Erythroblast (primary cell): ENCODE measurements at regions not wholly inside any gene's neighbourhood (a gene's known extent, or its start where the extent isn't known, plus 50 kb on each side); places are given as distances from the start of the nearest gene placed in this dataset.

ENCODE experiments used
- GATA1 ChIP-seq: IDR thresholded peaks from 2 replicates; pipeline ENCODE4 v1.6.1; 2011; ENCODE audit warnings: low read depth, mild to moderate bottlenecking, control low read depth, low read length, moderate library complexity
- POLR2A ChIP-seq: IDR thresholded peaks from 2 replicates; pipeline ENCODE4 v1.6.1; 2011; ENCODE audit warnings: mild to moderate bottlenecking, low read length

DNA sequence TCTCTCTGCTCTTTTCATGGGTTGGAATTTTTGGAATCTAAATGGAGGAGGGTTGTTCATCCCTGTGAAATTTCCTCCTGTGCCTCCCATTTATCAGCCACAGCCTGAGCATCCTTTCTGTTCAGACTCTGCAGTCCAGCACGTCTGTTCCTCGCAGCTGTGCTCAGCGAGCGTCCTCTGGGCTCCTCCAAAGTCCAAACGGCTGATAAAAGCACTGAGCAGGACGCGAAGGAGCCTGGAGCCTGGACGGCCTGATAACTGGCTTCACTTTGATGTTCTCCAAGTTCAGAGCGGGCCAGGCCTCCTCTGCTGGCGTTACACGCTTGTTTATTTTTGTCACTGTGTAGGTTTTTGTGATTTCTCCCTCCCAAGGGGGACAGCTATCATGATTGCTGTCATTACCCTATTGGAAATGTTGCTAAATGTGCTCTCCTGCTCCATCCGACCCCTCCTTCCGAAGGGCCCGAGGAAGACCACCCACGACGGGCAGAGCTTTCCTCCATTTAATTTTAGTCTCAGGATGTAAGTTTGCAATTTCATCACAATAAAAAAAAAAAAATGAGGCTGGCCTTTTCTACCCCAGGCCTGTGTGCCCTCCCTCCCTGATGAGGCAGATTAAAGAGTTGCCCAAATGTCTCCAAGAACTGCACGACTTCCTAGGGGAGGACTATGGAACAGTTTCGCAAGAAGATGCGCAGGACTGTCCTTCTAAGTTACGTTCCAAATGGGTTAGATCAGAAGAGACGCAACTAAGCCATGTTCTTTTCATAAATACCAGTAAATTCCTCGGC, 290.5 kb upstream of the FOXF1 start:
- TF ChIP-seq POLR2A = no peak
- no peak for TF ChIP-seq GATA1
